UCSD-AML1 (cell line): ENCODE measurements at regions not wholly inside any gene's neighbourhood (a gene's known extent, or its start where the extent isn't known, plus 50 kb on each side); places are given as distances from the start of the nearest gene placed in this dataset.

Experiments used
- DNase-seq: peaks from one replicate; lab custom pipeline; 2025; ENCODE audit not compliant: unreplicated experiment; lab: John Stamatoyannopoulos, UW

DNA sequence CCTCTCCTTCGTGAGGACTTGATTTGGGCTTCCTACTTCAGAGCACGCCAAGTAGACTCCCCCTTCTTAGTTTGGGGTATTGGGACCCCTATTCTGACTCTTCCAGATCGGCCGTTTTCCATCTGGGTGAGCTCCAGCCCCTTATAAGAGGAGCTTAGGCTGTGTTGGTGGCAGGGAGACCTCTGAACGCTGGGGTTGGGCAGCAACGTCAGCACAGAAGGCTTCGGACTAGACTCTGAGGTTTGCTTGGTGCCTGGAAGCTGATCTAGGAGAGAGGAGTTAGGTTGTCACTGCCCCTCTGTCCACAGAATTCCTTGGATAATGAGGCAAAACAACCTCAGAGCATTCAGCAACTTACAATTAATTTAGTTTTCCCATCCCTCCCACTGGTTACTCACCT lies 99.2 kb upstream of the RTL1 start:
- DNase-seq = no peak

DNA sequence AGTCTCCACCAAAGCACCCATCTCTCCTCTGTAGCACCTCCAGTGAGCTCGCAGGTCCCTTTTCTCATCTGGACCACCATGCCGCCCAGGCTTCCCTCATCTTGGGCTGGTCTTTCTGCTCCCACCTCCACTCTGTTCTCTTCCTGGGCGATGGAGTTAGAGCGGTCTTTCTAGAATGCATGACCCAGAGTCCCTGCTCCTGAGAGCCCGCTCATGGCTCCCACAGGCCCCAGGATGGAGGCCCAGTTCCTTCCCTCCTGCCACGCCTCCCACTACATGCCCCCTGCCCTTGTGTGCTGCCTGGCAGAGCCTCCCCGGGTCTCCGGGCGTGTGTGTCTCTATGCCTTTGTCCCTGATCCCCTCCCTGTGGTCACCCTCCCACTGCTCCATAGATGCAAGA lies 100.7 kb upstream of the RTL1 start:
- no peak for DNase-seq

DNA sequence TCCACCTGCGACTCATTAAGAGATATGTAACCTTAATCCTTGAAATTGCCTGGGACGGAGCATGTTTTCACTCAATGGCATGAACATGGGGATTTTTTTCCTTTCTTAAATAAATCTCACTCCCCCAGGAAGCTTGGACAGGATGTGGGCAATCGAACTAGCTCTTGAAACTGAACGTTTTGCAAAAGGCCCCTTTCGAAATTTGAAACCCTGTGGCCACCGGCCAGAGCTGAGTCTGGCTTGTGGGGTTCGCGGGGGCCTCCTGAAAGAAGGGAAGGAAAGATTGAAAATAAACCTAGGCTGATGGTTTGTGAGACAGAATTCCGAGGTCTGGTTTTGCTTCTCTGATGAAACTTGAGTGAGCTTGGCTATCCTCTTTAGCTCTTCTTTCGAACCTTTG lies 101.4 kb upstream of the RTL1 start:
- DNase-seq = no peak

DNA sequence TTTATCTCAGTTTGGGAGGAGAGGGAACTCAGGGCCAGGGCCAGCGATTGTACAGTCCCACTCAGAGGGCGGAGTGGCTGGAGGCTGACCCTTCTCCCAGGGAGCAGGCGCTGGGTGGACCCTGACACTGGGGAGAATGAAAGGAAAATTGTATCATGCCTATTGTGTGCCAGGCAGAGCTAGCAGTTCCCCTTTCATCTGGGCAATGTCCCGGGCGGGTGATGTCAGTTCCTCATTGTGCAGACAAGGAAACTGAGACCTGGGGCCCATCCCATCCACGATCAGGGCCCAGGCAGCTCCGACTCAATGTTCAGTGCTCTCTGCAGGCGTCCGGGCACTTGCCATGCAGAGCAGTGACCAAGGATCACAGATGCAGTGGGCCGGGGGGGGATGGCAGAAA lies 101.9 kb upstream of the RTL1 start:
- no peak for DNase-seq

DNA sequence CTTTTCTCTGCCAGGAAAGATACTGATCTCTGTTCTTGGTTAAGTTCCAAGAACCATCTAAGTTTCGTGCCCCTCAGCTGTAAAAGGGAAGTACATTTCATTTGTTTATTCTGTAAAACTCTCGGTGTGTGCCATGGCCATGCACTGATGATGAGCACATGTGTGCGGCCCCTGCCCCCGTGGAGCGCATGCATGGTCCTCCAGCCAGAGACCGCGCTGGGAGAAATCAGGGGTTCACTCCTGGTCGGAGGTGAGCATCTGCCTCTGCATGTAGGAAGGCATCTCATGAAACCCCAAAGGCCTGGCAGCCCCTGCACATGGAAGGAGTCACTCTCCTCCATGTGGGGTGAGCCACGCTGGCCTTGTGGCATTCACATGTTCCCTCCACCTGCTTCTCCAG lies 102.5 kb upstream of the RTL1 start:
- DNase-seq = no peak

DNA sequence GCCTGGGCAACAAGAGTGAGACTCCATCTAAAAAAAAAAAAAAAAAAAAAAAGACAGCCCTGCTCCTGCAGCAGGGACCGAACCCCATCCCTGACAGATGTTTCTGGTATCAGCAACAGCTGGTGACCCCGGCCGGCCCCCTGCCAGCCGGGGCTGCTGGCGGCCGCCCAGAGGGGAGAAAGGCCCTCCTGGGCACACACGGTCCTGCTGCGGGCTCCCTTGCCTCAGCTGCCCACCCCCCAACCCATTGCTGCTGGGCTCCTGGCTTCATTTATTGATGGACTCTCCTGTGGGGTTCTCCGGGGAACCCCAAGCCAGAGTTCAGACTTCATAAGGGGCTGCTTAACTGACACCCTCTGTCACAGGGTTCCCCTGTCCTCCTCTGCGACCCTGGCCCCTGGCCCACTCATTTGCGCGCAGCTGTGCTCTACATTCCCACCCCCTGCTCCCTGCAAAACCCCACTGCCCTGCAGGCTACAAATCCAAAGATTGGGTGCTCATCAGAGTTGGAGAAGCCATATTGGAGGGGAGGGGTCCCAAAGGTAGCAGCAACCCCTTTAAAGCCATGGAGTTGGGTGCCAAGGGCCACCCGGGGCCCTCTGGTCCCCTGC lies 103.6 kb upstream of the RTL1 start:
- DNase-seq = no peak

DNA sequence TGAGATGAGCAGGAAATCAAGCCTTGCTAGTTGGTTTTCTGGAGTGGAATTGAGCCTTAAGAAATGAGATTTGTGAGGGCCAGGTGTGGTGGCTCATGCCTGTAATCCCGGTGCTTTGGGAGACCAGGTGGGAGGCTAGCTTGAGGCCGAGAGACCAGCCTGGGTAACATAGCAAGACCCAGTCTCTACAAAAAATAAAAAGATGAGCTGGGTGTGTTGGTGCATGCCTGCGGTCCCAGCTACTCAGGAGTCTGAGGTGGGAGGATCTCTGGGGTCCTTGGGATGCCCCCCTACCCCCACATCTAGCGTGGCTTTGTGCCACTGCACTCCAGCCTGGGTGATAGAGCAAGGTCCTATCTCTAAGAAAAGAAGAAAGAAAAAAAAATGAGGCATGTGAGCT lies 104.2 kb upstream of the RTL1 start:
- no peak for DNase-seq

DNA sequence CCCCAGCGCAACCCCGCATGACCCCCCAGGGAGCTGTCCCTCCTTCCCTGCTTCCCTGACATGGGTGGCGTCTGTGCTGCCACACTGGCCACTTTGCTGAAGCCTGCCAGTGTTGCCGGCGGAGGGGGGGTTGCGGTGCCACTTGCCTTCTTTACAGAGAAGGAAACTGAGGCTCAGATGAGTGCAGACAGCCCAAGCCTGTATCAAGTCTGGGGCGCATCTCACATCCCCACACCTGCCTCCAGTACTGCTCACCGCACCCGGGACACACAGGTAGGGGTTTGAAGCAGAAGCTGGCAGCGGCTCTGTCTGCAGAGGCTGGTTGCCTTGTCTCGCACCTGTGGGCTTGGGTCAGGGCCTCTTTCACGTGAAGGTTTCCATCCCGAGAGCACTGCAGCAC lies 104.7 kb upstream of the RTL1 start:
- DNase-seq = no peak

DNA sequence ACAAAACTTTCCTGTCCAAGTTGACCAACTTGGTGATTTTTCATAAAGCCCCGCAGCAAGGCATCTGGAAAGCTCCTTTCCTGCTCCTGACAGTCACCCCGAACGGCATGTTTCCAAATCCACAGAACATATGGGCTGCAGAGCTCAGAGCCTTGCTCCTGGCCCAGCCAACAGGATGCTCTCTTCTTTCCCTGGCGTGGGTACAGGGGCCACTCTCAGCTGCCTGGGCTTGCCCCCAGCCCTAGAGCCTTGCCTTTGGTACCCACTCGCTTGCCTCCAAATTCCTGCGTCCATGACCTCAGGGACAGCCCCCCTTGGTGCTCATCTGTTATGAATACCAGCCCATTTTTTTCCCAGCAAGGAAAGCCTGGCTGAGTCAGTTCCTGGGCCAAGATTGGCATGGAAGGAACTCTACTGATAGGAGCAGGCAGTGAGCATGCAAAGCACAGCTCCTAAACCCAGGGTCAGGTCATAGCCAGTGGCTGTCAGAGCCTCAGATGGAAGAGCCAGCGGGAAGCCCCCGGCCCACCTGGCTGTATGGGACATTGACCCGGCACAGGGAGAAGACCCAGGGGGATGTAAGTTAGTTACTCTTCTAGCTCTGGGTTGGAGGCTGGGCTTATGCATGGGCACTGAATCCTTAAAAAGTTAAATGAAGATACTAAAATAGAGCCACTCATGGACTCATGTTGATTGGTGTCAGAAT lies 105.3 kb upstream of the RTL1 start:
- no peak for DNase-seq

DNA sequence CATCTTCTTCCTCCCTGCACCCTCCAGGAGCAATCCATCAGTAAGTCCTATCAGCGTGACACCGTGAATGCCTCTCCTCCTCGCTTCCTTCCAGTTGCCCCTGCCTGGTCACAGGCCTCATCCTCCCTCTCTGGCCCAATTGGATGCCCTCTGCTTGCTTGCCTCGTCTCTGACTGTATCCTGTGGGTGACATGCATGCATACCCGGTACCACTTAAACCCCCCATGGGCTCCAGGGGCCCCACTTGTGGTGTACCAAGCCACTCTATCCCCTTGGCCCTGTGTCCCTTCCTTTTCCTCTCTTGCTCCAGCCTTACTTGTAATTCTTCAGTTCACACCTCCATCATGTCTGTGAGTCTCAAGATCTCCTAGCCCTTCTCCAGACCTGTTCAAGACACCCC lies 106.0 kb upstream of the RTL1 start:
- no peak for DNase-seq

DNA sequence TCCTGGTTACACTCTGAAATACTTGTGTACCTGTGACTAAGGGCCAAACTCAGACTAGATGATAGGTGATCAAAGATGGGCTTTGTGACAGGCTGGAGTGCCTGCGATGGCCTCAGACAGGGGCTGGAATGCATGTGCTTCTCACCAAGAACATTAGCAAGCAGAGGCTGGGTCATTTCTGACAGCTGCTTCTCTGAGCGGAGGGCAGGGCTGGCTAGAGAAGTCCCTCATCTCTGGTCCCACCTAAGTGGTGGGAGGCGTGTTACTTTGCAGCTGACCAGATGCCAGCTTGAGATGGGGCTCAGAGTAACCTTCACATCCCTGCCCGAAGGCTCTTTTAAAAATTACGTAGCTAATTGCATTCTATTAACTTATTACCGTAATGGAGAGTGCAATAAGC lies 106.8 kb upstream of the RTL1 start:
- DNase-seq = no peak

DNA sequence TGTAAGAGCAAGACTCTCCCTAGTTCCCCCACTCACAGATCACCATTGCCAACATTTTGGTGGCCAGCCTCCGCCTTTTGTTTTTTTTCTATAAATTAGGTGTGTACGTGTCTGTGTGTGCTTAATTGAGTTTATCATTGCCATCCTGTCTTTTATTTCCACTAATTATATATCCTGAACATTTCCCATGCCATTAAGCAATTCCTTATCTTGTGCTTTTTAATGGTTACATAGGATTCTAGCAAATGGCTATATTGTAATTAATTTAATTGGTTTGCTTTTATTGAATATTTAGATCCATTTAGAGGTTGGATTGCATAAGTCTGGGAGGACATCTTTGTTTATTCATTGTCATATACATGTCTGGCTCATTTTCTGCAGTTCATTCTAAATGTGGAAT lies 107.3 kb upstream of the RTL1 start:
- no peak for DNase-seq

DNA sequence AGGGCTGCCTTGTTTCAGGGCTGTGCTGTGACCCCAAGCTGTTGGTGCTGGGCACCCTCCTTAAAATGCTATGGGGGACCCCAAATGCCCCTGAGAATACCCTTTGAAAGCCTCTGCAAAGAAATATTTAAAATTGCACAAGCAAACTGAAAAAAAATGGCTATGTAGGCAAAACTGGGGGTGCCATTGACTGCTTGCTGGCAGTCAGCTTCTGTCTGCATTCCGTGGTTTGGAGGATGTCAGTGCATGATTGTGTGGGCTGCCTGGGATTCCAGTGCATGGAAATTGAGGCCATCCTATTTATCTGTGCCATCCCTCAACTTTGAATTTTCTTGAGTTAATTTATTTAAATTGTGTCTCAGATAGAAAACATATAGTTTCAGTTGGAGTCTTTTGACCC lies 113.7 kb upstream of the RTL1 start:
- no peak for DNase-seq

DNA sequence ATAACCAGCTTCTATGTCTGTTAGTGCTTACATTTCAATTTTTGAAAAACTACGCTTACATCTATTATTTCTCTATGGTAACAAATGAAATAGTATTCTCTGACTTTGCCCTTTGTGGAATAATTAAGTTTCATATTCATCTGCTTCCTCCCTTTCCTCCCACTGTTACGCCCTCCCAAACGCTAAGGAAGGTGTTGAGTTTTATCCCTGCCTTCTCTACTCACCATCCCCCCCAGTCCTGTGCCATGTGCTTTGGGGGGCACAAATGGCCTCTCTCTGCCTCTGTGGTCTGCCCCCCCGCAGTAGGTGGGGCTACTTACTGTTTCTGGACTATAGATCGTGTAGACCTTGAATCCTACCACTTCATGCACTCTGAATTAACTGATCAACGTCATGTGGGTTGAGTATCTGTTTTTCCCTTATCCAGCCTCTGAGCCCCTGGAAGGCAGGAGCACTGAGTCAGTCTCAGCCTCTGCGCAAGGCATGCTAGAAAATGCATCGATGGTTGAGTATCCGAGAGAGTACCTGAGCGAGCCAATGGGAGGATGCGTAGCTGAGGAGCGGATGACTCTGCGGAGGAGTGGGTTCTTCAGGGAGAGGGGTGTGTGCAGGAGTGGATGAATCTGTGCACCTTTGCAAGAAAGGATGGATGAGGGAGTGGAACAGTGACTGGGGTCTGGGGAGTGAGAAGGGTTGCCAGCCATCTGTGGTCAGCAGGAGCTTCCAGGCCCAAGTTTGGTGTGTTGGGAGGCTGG lies 114.5 kb upstream of the RTL1 start:
- DNase-seq = no peak

DNA sequence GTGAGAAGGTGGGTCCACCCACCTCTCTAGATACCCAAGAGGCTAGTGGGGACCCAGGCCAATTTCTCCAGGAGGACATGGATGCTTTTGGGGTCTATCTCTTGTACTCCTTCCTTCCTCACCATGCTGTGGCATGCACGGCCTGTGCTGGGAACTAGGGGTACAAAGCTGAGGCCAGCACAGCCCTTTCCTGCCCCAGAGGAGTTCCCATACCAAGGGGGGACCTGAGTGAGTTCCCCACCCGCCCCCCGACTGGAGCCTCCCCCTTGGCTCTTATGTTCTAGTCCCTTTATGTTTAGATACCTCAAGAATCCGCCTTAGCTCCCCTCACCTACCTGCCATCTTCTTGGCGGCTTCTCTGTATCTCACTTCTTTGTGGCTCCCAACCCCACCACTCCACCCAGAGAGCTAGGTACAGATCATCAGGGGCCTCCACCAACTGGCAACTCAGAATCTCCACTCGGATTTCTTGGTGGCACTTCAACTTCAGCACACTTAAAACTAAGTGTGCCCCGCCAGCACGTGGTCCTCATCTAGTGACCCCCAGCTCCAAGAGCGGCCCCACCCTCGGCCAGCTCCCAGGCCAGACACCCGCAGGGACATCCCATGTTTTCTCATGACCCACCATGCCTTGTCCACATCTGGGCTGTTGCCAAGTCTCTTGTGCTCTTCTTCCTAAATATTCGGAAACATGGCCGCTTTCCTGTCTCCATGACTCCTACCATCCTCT lies 115.2 kb upstream of the RTL1 start:
- DNase-seq = no peak

DNA sequence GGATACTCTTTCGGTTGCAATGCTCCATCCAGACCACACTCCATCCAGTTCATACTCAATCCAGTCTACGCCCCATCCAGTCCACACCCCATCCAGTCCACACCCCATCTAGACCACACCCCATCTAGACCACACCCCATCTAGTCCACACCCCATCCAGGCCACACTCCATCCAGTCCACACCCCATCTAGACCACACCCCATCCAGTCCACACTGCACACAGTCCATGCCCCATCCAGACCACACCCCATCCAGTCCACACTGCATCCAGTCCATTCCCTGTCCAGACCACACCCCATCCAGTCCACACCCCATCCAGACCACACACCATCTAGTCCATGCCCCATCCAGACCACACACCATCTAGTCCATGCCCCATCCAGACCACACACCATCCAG lies 116.0 kb upstream of the RTL1 start:
- no peak for DNase-seq

DNA sequence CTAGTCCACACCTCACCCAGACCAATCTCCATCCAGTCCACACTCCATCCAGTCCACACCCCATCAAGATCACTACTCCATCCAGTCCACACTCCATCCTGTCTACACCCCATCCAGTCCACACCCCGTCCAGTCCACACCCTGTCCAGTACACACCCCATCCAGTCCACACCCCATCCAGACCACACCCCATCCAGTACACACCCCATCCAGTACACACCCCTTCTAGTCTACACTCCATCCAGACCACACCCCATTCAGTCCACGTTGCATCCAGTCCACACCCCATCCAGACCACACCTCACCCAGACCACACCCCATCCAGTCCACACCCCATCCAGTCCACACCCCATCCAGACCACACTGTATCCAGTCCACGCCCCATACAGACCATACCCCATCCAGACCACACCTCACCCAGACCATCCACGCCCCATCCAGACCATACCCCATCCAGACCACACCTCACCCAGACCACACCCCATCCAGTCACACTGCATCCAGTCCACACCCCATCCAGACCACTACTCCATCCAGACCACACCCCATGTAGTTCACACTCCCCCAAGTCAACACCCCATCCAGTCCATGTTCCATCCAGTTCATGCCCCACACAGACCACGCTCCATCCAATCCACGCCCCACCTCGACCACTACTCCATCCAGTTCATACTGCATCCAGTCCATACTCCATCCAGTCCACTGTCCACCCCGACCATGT lies 116.6 kb upstream of the RTL1 start:
- DNase-seq = no peak

DNA sequence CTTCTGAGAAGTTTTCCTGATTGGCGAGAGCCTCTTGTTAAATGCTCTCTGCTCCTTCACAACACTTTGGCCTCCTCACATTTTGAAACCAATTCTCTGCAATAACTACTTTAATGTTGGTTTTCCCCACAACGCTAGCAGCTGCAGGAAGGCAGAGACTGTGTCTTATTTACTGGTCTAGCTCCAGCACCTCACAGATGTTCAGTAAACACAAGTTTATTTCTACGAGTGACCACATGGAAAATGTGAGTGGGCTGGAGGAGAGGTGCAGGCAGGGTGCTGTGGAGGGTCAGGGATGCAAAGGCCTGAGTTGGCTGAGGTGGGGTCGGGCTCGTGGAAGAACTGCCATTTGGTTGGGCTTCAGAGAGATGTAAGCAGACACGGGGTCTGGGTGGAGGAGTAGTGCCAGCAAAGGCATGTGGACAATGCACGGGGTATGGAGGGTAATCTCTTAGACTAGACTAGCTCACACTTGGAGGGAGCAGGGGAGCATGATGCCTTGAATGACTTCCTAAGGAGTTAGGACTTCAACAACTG lies 117.4 kb upstream of the RTL1 start:
- no peak for DNase-seq

DNA sequence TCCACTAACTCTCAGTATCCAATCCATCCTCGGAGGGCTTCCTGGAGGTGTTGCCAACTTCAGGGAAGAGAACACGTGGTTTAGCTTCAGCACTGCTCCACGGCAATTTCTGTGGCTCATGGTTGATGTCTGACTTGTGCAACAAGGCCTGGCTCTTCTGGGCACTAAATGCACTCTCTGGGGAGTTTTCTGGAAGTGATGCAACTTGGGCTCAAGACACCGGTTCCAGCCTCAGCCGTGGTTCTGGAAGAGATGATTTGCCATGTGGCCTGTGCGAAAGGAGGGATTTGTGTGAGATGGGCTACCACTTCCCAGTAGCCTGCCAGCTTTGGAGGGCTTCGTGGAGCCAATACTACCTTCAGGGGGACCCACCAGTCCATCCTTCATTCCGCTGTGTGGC lies 118.6 kb upstream of the RTL1 start:
- DNase-seq = no peak

DNA sequence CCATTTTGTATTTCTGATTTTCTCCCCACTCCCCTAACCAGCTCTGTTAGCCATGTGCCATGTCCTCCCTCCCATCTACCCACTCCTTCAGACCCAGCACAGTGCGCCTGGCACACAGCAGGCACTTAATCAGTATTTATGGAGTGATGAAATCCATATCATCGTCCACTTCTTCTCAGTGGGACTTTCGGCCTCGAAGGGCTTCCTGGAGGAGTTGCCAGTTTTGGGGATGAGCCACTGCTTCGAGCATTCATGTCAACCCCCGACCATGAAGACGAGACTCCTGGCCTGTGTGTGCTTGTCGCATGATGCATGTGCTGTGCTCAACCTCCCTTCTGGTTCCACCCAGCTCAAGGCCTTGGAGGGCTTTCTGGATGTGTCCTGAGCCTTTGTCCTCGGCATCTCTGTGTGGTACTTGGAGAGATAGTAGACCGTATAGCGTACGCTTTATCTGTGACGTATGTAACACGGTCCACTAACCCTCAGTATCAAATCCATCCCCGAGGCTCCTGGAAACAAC lies 119.5 kb upstream of the RTL1 start:
- DNase-seq = no peak

DNA sequence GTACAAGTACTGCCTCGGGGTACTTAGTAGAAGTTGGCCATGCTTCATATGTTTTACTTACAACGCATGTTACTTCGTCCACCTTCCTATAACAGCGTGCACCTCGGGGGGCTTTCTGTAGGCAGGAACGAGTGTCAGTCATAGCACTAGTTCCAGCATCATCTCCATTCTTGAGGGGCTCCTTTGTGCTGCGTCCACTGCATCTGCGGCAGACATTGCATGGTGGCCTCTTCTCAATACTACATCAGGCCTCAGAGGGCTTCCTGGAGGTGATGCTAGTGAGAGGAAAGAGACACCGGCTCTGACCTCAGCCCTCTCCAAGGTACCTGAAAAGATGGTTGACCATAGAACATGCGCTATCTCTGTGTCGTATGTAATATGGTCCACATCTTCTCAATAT lies 121.2 kb upstream of the RTL1 start:
- no peak for DNase-seq
